ENCODE measurements at regions not wholly inside any gene's neighbourhood (a gene's known extent, or its start where the extent isn't known, plus 50 kb on each side); places are given as distances from the start of the nearest gene placed in this dataset.
"Not testable (repeated sequence)": the region's sequence is repeated elsewhere in the genome, so short reads cannot be mapped to it uniquely, and the experiment has no call there.

DNA sequence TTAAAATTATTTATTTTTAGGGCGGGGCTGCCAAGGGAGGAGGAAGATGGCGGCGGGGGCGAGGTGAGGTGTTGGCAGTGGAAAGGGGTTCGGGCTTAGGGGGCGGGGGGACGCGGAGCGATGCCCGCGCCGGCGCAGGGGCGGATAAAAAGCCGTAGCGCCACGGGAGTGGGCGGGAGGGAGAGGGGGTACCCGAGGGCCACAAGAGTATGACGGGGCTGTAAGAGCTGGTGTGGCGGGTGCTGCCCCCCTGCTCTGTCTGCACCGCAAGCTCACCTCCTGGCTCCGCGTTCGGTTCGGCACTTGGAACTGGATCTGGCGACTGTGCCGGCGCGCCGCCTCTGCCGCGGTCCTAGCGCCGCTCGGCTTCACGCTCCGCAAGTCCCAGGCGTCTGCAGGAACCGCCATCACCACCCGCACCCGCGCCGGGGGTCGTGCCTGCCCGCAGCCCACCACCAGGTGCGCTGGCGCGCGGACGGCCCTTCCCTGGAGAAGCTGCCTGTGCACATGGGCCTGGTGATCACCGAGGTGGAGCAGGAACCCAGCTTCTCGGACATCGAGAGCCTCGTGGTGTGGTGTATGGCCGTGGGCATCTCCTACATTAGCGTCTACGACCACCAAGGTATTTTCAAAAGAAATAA lies 265.2 kb upstream of the SGCG start (continued):
- TF ChIP-seq, protein P1, sequence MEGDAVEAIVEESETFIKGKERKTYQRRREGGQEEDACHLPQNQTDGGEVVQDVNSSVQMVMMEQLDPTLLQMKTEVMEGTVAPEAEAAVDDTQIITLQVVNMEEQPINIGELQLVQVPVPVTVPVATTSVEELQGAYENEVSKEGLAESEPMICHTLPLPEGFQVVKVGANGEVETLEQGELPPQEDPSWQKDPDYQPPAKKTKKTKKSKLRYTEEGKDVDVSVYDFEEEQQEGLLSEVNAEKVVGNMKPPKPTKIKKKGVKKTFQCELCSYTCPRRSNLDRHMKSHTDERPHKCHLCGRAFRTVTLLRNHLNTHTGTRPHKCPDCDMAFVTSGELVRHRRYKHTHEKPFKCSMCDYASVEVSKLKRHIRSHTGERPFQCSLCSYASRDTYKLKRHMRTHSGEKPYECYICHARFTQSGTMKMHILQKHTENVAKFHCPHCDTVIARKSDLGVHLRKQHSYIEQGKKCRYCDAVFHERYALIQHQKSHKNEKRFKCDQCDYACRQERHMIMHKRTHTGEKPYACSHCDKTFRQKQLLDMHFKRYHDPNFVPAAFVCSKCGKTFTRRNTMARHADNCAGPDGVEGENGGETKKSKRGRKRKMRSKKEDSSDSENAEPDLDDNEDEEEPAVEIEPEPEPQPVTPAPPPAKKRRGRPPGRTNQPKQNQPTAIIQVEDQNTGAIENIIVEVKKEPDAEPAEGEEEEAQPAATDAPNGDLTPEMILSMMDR (conservative IDR thresholded peaks at IDR 0.05; ENCODE audit: low read depth in 2 of 2) = peak in 1 of 2 experiments; percentile 26; a peak in 3 of 4 replicates
- no peak for TF ChIP-seq EZH2phosphoT487 (IDR thresholded peaks at IDR 0.05; ENCODE audit: unreplicated experiment)
- TF ChIP-seq, protein P2, sequence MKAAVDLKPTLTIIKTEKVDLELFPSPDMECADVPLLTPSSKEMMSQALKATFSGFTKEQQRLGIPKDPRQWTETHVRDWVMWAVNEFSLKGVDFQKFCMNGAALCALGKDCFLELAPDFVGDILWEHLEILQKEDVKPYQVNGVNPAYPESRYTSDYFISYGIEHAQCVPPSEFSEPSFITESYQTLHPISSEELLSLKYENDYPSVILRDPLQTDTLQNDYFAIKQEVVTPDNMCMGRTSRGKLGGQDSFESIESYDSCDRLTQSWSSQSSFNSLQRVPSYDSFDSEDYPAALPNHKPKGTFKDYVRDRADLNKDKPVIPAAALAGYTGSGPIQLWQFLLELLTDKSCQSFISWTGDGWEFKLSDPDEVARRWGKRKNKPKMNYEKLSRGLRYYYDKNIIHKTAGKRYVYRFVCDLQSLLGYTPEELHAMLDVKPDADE (IDR thresholded peaks at IDR 0.05) = no peak
- no peak for TF ChIP-seq ZNF114 (CRISPR knock-in tag; IDR thresholded peaks at IDR 0.05)
- no peak for TF ChIP-seq ZNF331 (CRISPR knock-in tag; IDR thresholded peaks at IDR 0.05; ENCODE audit: low read depth)

DNA sequence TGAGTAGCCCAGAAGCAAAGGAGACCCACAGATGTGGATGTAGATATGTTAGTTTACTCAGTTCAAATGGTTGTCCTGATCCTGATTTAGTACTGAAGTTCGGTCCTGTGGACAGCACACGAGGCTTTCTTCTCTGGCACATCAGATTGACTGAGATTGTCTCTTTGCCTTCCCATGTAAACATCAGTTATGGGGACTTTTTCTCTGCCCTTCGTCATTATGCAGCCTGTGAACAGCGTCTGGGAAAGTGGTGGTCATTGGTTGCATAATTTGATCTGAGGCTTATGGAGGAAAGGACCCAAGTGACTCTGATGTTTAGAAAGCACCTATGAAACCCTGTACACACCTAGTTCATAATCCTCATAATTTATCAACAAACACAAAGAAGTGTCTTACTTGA lies 264.5 kb upstream of the SGCG start:
- H3K9me3 Mint-ChIP-seq; H3K4me1 ChIP-seq (ENCODE audit: insufficient read depth); H3K9me2 ChIP-seq (ENCODE audit: insufficient read depth); H3K27me3 ChIP-seq (ENCODE audit: insufficient read depth); H3K36me3 ChIP-seq (ENCODE audit: insufficient read depth); H3K27ac ChIP-seq (ENCODE audit: low read depth); H4K20me1 ChIP-seq (replicated peaks; ENCODE audit: insufficient read depth); H3K36me3 Mint-ChIP-seq (ENCODE audit: low read depth); H3K27me3 Mint-ChIP-seq (ENCODE audit: insufficient read depth, low read depth, poor library complexity); H3F3A ChIP-seq (replicated peaks; ENCODE audit: low read depth); DNase-seq (ENCODE audit: low spot score); H3K79me2 ChIP-seq (replicated peaks; ENCODE audit: insufficient read depth): not testable (repeated sequence)
- peak; percentile 9; the same call in 2 of the 3 replicates for ATAC-seq
- peaks cover 12% of the 10 kb centered on the region; the same call in 2 of the 3 replicates for H3K4me1 Mint-ChIP-seq
- H3K27ac Mint-ChIP-seq = 0 out of 2 replicates have a peak overlapping the region, but pooled peaks have one; percentile 71
- Histone ChIP-seq H3K4me2 (peak overlapping the region; percentile 84), H3K4me3 (peak overlapping the region; percentile 68), H2AFZ (peak overlapping the region; percentile 72)
- H3K4me3 Mint-ChIP-seq = peak overlapping the region; percentile 74

DNA sequence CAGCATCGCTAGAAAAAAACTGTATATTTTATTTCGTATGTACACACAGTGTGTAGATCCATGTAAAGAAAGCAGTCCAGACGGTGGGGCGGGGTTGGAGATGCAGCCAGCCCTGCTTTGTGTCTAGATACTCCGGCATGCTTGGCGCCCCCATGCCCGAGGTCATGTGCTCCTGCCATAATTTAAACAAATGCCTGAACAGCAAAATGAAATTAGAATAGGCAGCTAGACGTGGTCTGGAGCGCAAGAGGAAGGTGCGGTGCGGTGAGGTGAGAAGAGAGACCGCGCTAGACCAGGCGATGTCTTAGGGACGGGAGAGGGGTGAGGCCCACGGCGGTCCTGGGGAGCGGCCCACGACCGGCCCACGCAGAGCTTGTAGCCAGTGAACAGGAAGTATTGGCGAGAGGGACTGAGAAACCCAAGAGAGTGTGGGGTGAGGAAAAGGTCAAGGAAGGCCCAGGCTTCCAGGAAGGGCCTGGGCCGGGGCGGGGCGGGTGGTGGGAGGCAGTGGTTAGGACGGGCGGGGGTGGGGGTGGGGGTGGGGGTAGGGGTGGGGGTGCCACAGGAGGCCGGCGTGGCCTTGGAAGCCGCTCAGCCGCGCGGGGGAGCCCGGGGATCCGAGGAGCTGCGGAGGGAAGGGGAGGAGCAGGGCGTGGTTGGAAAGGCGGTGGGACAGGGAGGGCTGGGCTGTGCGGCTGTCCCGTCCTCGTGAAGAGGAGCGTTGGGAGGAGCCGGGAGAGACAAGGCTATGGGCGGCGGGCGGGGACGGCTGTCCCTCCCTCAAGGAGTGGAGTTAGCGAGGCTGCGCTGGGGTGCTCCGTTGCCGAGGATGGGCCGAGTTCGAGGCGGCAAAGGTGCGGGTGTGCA lies 254.7 kb upstream of the SGCG start:
- H4K20me1 ChIP-seq (replicated peaks; ENCODE audit: insufficient read depth) = no peaks in the 10 kb centered on the region
- peaks cover 17% of the 10 kb centered on the region for H3K27me3 ChIP-seq (ENCODE audit: insufficient read depth)
- H3K4me2 ChIP-seq = peak overlapping the region; percentile 83
- H3K9me2 ChIP-seq (ENCODE audit: insufficient read depth) = no peaks in the 10 kb centered on the region
- ATAC-seq (peak; percentile 94), DNase-seq (ENCODE audit: low spot score) (peak; percentile 82)
- Mint-ChIP-seq H3K27me3 (ENCODE audit: insufficient read depth, low read depth, poor library complexity) (peaks cover 10% of the 10 kb centered on the region), H3K4me1 (peaks cover 21% of the 10 kb centered on the region), H3K36me3 (ENCODE audit: low read depth) (no peaks in the 10 kb centered on the region), H3K27ac (no peak overlapping the region), H3K9me3 (no peaks in the 10 kb centered on the region; the same call in 2 of the 3 replicates), H3K4me3 (peak overlapping the region; percentile 69)
- TF ChIP-seq, protein P1 (conservative IDR thresholded peaks at IDR 0.05; ENCODE audit: low read depth in 2 of 2) = no peak; a peak in 1 of 4 replicates
- peak; percentile 51; the same call in 1 of the 2 replicates for TF ChIP-seq POLR2AphosphoS5 (IDR thresholded peaks at IDR 0.05; ENCODE audit: low read depth)
- H3F3A ChIP-seq (replicated peaks; ENCODE audit: low read depth) = no peaks in the 10 kb centered on the region
- H3K27ac ChIP-seq (ENCODE audit: low read depth) = no peak overlapping the region
- peak overlapping the region; percentile 99 for H2AFZ ChIP-seq
- H3K4me3 ChIP-seq = peak overlapping the region; percentile 73
- no peaks in the 10 kb centered on the region for H3K36me3 ChIP-seq (ENCODE audit: insufficient read depth)
- H3K4me1 ChIP-seq (ENCODE audit: insufficient read depth) = peaks cover 11% of the 10 kb centered on the region
- H3K79me2 ChIP-seq (replicated peaks; ENCODE audit: insufficient read depth) = no peaks in the 10 kb centered on the region

All from GM23338 (cell line).